ENCODE measurements at regions not wholly inside any gene's neighbourhood (a gene's known extent, or its start where the extent isn't known, plus 50 kb on each side); places are given as distances from the start of the nearest gene placed in this dataset.

DNA sequence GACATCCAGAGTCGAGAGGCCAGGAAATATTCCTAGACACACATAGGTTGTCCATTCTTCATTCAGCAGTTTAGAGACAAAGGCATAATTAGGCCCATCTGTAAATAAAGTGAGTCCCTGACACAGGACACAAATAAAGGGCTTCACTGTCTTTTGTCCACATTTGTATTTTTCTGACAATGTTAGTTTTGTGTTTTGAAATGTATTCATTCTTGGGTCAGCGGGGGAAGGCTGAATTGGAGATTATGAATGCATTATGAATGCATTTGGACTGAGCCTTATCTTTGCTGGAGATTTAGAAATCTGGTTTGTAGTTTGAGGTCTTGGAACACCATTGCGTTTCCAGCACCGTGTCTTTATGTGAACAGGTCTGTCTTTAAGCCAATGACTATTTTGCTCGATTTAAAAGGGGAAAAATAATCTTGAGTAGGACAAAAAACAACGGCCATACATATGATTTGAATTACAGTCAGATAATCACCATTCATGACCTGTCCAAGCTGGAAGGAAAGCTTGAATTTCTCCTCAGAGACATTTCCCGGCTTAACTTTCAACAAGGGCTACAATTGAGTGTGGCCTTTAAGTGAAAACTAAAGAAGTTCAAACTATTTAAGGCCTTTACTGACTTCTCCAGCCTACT, 334.8 kb downstream of the WDR11 start:
- DNase-seq, result no peak

DNA sequence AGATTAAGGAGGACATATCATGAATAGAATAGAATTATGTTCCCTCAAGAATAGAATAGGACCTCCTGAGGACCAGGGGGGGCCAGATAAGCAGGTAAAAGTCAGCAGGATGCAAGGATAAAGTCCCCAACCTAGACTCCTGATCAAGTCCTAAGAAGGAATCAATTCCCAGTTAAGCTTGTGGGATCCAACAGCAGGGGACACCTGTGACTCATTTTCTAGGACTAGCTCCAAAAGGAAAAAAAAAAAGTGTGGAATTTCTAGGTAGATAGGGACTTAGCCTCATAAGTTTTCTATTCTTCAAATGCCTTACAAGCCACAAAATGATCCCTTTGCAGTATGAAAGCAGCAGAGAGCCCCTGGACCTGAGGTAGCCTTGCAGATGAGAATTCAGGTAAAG, 336.2 kb downstream of the WDR11 start:
- no peak for DNase-seq

DNA sequence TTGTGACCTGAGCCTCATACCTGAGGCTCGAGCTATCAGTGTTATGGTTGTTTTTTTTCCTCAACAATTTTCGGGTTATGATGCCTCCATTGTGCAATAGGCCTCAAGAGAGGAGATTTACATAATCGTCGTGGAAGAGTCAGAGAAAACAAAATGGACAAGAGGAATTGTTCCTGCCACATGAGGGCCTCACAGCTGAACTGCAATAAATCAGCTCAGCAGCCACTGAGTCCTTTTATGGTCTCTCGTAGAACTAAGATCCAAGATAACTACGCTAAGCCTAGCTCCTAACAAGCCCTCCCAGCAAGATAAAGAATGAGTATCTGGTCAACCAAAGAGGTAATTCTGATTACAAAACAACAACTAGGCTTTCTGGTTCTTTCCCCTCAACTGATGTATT, 336.8 kb downstream of the WDR11 start:
- no peak for DNase-seq

DNA sequence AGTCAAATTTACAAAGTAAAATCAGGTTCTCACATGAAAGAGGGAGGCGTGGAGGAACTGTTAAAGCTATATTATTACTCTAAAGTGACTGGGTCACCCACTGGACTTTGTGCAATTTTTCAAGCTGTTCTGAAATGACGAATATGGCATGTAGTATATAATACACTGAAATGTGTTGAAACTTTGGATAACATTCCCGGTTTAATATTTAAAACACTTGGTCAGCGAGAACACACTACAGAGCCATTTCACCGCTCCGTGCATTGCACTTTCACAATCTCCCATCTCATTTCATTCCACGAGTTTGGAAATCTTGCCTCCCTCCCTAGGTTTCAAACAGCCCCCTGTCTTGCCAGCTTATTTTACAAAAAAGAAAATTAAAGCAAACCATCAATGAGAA, 337.9 kb downstream of the WDR11 start:
- no peak for DNase-seq

DNA sequence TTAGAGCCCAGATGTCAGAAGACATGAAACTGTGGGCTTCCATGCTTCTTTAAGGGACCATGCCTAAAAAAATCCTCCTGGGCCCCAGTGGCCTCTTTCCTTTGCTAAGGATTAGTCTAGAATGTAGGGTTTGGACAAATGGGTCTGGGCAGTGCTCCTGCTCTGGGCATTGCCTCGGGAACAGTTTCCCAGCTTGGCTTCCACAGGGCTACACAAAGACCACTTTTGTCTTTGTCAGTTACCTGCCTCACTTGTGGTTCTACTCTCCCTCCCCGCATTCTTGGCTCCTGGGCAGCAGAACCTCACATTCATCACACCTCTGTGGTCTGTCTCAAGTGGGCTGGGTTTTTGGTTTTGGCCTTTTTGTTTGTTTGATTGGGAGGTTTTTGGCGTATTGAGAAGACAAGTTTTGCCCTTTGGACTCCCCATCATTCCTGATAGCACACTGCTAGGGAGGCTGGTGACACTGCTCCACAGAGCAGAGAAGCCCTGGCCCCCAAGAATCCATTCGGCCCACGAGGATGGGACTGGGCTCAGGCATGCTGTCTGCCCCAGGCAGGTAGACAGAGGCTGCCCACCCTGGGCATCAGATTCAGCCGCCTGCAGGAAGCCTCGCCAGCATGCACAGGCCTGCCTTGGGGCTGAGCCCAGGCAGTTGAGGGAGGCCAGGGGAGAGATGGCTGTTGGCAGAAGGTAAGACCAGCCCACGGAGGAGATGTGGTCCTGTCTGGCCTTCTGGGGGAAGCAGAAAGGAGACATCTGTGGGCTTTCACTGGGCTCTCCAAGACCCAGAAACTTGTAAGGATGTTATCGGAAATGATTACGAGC, 343.7 kb downstream of the WDR11 start:
- DNase-seq, result no peak

DNA sequence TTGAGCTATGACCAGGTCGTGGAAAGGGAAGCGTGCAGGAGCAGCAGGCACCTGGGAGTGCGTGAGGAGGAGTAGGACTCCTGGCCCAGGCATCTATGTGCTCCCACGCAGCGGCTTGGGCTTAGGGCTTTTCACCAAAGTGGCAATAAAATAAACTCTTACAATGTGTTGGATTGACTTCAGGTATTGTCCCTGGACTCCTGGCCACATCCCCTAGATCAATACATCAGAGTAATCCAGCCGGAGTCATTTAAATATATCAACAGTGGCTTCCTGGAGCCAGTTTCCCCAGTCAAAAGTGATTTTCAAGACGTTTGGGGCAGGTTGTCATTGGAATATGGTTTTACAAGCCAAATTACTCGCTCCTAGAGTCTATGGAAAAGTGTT, 344.4 kb downstream of the WDR11 start:
- no peak for DNase-seq

DNA sequence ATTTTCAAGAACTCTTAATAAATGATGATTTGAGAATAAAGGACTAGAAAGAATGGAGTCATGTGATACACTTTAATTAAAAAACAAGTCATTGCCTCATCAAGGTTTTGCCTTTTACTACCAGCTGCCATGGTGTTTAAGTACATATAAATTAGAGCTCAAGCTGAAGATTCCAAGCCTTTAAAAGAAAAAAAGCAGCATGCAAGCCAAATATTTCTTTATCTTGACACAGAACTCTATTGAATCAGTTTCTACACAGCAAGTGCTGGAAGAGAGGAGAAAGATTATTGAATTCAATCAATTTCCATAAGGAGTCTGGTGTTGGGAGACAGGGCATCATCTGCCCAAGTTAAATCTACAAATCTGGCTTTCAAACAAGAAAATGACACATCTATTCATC, 347.9 kb downstream of the WDR11 start:
- DNase-seq, result no peak

DNA sequence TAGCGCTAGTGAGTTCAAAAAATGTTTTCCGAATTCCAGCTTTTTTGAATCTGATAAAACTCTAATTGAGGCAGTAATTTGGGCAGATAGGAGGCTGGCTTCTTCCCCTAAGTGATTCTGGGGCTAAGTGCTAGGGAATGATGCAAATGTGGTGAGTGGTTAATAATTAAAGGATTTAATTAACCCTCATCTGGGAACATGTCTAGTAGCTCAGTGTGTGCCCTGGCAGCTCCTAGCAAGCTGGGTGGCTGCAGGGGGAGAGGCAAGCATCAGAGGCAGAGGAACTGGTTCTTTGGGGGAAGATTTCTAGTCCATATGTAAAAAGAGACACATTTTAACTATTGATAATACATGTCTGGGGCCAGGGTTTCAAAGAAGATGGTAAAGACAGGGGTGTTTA, 354.5 kb downstream of the WDR11 start:
- no peak for DNase-seq

DNA sequence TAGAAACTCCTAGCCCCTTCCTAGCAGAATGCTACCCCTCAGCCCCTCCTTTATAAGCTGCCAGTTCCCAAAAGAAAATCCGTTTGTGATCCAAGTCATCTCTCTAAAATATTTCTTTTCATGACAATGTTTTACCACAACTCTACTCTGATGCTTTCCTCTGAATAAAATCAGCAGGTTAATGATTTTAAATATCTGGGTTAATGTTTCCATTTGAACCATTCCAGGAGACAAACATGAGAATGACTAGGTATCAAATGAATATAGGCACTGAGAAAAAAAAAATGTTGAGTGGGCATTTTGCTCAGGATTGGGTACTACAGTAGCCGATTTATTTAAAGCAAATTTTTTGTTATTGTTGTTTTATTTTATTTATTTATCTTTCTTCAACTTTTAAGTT, 360.3 kb downstream of the WDR11 start:
- no peak for DNase-seq

DNA sequence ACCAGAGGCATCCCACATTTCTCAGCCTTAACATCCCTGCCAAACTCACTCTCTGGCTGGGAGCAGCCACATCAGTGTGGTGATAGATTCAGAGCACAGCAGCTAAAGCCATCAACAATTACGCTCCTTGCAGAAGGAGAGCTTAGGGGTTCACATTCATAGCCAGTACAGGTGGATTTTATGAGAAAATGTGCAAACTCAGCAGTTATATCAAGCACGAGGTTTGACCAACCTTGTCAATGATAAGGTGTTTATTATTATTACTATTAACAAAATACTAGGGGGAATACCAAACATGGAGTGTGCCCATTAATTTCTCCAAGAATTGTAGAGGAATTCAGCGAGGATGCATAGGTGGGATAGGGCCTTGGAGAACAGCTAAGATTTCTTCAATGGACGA, 362.3 kb downstream of the WDR11 start:
- DNase-seq, result no peak

DNA sequence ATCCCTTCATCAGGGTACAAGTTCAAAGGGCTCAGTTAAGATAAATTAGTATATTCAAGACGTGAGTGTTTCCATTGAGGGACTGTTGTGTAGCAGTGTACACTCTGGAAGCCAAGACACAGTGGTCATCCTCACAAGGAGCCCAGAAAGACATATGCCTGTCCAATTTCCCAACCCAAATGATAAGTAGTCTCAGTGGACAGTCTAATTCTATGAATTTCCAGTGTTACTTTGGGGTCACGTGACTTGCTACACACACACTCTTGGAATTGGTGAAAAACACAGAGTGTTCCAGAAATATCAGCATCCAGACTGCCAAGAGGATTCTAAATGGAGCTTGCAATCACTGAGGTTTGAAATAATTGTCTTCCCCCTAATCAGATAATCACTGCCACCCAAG, 365.1 kb downstream of the WDR11 start:
- DNase-seq, result no peak

DNA sequence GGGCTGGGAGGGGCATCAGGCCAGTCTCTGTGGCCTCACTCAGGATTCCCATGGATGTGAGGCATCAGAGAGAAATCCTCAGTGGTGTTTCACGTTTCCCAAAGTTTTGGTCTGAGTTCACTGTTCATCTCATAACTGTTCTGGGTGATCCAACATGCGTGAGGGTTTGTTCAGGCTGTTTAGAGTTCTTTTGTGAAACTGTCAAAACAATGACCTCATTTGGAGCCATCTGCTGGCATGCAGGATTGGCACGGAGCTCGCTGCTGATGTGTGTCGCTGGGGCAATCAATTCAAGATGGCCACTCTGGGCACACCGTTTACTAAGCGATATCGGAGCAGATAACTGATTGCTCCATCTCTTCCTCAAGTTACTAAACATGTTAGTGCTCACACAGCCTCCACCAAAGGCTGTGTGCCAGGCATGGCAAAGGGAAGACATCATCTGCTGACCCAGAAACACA, 365.6 kb downstream of the WDR11 start:
- no peak for DNase-seq

DNA sequence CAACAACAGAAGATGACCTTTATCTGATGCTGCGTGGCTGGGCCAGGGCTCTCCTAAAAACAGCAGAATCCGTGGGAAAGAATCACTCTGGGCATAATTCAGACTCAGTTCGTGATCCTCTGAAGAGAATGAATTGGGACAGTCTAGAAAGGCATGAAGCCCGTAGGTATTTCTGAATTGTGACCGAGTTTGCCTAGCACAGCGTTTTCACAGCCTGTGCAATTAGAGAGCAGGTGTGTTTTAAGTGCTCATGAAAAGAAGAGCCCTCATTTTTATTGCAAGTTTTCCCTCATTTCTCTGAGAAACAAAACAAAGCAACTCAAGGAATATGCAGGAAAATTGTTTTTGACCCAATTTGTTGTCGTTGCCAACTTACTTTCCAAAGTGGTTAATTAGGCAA, 366.2 kb downstream of the WDR11 start:
- DNase-seq, result no peak

DNA sequence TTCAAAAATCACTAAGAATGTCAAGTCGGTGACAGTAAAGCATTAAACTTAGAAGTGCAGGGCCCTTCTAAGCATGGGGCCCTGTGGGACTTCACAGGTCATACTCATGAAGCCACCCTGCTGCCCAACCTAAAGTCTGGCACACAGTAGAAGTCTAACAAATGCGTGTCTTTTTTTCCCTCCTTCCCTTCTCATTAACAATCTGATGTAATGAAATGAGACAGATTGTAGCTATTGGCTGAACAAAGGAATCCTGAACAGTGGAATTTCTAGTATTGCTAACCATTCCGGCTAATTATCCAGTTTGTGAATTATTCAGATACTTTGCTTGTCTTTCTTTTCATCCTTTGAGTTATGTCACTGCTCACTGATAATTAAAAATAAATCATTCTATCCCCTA, 369.9 kb downstream of the WDR11 start:
- DNase-seq, result no peak

DNA sequence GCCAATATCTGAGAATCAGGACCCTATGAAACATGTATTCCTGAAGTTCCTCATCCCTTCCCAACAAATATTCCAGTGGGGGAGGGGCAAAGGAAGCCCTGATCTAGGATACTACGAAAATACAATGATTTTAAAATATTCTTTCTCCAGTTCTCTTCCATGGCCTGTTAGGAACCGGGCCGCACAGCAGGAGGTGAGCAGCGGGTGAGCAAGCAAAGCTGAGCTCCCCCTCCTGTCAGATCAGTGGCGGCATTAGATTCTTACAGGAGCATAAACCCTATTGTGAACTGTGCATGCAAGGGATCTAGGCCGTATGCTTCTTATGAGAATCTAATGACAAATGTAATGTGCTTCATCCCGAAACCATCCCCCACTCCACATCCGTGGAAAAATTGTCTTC, 370.8 kb downstream of the WDR11 start:
- no peak for DNase-seq

DNA sequence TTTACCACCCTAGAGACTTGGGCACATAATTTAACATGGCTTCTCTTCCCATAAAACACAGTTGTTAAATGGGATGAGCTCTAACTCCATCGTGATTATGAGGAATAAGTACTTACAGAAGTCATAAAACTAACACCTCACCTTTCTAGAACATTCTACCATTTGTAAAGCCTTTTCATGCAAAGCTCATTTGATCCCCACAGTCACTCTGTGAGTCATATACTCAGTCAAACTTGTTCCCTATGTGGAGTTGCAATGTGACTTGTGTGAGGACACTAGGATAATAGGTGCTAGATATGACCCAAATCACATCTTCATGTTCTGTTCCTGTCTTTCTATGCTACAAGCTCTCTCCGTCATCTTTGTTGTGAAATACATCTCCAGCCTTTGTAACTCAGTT, 371.7 kb downstream of the WDR11 start:
- no peak for DNase-seq

DNA sequence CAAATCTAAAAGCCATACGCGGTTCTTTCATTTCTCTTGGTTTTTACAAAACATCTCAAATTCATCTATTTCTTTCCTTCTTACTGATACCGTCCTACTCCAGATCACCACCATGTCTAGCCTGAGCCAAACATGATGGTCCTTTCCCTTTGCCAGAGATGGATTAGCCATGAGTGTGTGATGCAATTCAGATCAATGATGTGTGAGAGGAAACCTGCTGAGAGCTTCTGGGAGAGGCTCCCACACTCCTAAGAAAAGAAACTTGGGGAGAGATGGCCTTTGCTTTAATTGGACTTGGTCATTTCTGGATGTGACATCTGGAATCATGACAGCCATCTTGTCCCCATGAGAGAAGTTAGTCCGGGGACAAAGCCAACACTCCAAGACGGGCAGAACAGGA, 367.2 kb downstream of the FGFR2 start:
- no peak for DNase-seq

DNA sequence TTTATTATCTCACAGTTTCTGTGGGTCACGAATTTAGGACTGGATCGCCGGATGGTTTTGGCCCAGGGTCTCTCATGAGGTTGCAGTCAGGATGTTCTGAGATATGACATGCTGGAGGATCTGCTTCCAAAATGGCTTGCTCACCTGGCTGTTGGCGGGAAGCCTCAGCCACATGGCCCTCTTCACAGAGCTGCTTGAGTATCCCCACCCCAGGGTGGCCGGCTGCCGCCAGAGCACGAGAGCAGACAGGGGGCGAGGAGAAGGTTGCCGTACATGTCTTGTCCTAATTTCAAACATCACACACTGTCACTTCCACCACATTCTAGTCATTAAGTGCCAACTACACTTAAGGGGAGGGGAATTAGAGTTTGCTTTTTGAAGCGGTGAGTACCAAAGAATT, 365.8 kb downstream of the FGFR2 start:
- no peak for DNase-seq

DNA sequence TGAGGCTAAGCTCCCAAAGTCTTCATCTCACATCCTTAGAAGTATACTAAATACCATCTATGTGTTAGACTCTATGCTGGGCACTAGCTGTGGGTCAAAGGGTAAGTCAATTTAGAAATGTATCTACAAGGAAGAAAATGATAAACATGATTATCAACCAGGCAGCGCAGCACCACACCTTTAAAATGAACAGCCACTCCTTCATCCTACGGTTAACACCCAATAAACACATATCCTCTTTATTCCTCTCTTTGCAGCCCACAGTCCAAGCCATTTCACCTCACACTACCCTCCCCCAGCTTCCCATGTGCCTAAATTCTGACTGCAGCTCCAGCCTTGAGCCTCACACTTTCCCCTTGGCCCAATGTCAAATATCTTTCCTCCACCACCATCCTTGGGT, 362.6 kb downstream of the FGFR2 start:
- no peak for DNase-seq

DNA sequence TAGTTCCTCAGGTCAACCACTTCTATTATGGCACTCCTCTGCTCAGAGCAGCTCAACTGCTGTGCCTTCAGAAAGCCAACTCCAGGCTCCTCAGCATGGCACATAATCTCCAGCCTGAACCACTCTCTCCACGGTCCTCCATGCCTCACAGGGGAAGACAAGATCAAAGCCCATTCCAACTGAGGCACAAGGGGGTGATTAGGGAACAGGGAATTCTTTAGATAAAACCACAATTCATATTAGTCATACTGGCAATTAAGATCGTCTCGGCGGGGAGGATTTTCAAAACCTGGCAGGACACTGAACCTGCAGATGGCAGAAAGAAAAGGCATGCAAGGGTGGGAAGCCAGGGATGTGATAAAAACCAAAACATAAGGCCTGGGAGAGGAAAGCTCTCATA, 361.6 kb downstream of the FGFR2 start:
- no peak for DNase-seq

DNA sequence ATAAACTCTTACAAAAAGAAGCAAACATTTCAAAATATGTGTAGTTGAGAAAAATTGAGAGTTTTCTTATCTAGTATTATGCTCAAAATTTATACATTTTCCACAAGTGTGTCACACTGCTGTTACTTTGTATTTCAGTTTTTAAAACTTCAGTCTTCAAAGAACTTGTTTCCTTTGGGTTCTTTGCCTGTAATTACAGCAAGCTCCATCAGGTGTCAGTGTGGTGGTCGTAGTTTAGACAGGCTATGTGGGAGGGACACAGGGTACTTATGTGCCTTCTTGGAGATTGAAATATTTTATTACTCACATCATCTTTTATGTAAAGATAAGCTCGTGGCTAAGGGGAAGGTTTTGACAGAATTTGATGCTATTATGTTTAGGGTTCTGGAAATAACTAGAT, 360.5 kb downstream of the FGFR2 start:
- DNase-seq, result no peak

DNA sequence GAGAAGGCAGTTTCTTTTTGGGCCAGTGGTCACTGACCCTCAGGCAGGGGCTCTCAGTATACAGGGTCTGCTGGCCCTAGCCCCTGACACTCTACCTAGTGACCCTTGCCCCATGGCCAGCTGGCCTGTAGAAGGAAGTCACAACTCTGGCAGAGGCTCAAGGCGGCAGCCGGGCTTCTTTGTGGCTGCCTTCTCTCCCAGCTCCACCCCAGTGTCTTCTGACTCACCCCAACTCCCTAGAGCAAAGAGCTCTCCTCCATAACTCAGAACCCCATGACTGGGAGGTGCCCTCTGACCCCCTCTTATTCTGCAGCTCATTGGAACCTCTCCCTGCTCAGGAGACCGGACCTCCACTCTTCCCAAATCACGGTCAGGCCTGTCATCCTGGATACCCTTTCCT, 358.2 kb downstream of the FGFR2 start:
- no peak for DNase-seq

DNA sequence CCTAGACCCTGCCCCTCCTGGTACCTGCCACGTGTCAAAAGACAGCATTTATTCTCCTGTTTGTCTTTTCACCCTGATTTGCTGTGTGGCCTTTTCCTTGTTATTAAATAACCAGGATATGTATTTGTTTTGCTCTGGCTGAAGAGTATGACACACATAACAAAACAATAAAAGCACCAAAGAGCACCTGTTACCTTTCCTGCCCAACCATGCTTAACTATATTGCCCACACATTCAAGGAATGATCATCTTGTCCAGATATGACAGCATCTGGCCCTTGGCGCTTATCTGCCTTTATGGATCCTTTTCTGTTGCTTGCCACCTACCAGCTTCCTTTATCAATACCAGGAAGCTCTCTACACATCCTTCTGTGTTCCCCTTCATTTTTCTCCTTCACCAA, 357.7 kb downstream of the FGFR2 start:
- no peak for DNase-seq

DNA sequence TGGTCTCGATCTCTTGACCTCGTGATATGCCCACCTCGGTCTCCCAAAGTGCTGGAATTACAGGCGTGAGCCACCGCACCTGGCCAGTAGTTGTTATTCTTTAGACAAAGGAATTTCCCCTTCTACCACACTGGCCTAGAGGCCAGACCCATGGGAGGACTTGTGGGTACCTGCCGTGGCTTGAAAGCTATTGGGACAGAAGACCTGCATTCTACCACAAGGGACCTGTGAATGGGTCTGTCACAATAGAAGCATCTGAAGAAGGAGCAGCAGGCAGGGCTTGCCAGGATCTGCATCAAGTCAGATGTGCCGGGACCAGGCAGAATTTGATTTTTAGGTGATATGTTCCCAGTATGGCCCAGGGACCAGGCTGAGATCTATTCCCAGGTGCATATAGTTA, 356.9 kb downstream of the FGFR2 start:
- DNase-seq, result no peak
